HepG2 (cell line): ENCODE measurements at regions not wholly inside any gene's neighbourhood (a gene's known extent, or its start where the extent isn't known, plus 50 kb on each side); places are given as distances from the start of the nearest gene placed in this dataset.

ENCODE experiments used
- ATAC-seq: fragments of 200-7000 bp; cut with Tn5 transposase; 3 replicates; pipeline ENCODE4 v1.9.1; 2020; ENCODE audit warnings: mild to moderate bottlenecking, moderate library complexity
- BruUV-seq: library from RNA; stranded (reverse); fragments of 400-500 nt; replicated peaks from 2 replicates; lab custom pipeline; 2021; lab: Mats Ljungman, UMichigan
- CTCF ChIA-PET: fragments of 300-600 bp; formaldehyde crosslinking; extraction: SDS; loops from one replicate; lab custom pipeline; 2021; ENCODE audit warnings: low total read pairs, inconsistent platforms, low intra/inter-chr PET ratio; lab: Yijun Ruan, JAX
- POLR2A ChIA-PET: fragments of 350-600 bp; sonication (Branson Sonifier 250); formaldehyde crosslinking; loops from one replicate; lab custom pipeline; 2020; ENCODE audit warnings: antibody characterized with exemption, inconsistent platforms; lab: Yijun Ruan, JAX
- DNase-seq: peaks from one replicate; pipeline ENCODE4 v3.0.0-alpha.2; 2015; ENCODE audit warnings: low spot score
- FAIRE-seq: peaks from 3 replicates; lab custom pipeline; 2011; peaks lifted over from hg19 to GRCh38; lab: Jason Lieb, UNC
- H2AFZ ChIP-seq: one replicate; pipeline ENCODE4 v1.6.1; 2011; ENCODE audit warnings: low read length, inconsistent platforms
- H3K27ac ChIP-seq: fragments of 300-600 bp; 3 replicates; pipeline ENCODE4 v1.8.0; 2011; ENCODE audit warnings: mixed run types, mild to moderate bottlenecking, mixed read lengths, low read length, inconsistent platforms; ENCODE audit not compliant: insufficient read depth; ENCODE audit errors: extremely low read length
- H3K27me3 ChIP-seq, 2 experiments: fragments of 200-600 bp in 1 of 2; 2 replicates in 1 of 2; 3 replicates in 1 of 2; pipeline versions ENCODE4 v1.6.0 to v1.8.0; 2011; ENCODE audit warnings: low read length in 2 of 2, mild to moderate bottlenecking in 2 of 2, moderate library complexity in 2 of 2, inconsistent platforms in 1 of 2; ENCODE audit not compliant: insufficient read depth in 2 of 2, control insufficient read depth in 1 of 2
- H3K36me3 ChIP-seq, 2 experiments: fragments of 200-600 bp in 1 of 2; replicated peaks in 1 of 2; 2 replicates in 1 of 2; 3 replicates in 1 of 2; pipeline versions ENCODE4 v1.5.1 to v1.8.0; 2011; ENCODE audit warnings: low read length in 2 of 2, inconsistent platforms in 1 of 2; ENCODE audit not compliant: insufficient read depth in 2 of 2, control insufficient read depth in 1 of 2
- H3K4me1 ChIP-seq: 2 replicates; pipeline ENCODE4 v1.5.1; 2012; ENCODE audit warnings: low read length, inconsistent platforms; ENCODE audit not compliant: insufficient read depth
- H3K4me2 ChIP-seq: 2 replicates; pipeline ENCODE4 v1.6.0; 2011; ENCODE audit warnings: low read depth, low read length, inconsistent platforms
- H3K4me3 ChIP-seq, 3 experiments: fragments of 200-600 bp in 1 of 3; sonication (generic), shearing (Covaris generic) in 1 of 3; replicated peaks in 1 of 3; 2 replicates each; pipeline ENCODE4 v1.5.1; 2011 to 2016; ENCODE audit warnings: low read length in 3 of 3, inconsistent platforms in 2 of 3, low read depth in 2 of 3, mild to moderate bottlenecking in 2 of 3, control low read depth in 1 of 3, mixed read lengths in 1 of 3; ENCODE audit not compliant: insufficient read depth in 1 of 3
- H3K79me2 ChIP-seq: one replicate; pipeline ENCODE4 v1.6.1; 2011; ENCODE audit warnings: low read length, inconsistent platforms; ENCODE audit not compliant: insufficient read depth
- H3K9ac ChIP-seq: 2 replicates; pipeline ENCODE4 v1.6.0; 2011; ENCODE audit warnings: mild to moderate bottlenecking, low read depth, low read length, inconsistent platforms; ENCODE audit not compliant: insufficient read depth
- H3K9me3 ChIP-seq: 2 replicates; pipeline ENCODE4 v1.5.1; 2012; ENCODE audit warnings: mild to moderate bottlenecking, low read length
- H4K20me1 ChIP-seq: 2 replicates; pipeline ENCODE4 v1.6.0; 2011; ENCODE audit warnings: inconsistent platforms, mild to moderate bottlenecking, low read length, moderate library complexity; ENCODE audit not compliant: insufficient read depth
- ARHGAP35 ChIP-seq: sonication (generic); formaldehyde crosslinking; IDR thresholded peaks from 2 replicates; pipeline ENCODE4 v1.9.0; 2022; ENCODE audit warnings: mild to moderate bottlenecking, inconsistent platforms, moderate library complexity, missing genetic modification reagents, borderline replicate concordance
- FOSL1 ChIP-seq: sonication (generic); formaldehyde crosslinking; IDR thresholded peaks from 2 replicates; pipeline ENCODE4 v1.9.0; 2021; ENCODE audit warnings: missing genetic modification reagents, borderline replicate concordance
- GMEB1 ChIP-seq: sonication (generic); formaldehyde crosslinking; IDR thresholded peaks from 2 replicates; pipeline ENCODE4 v1.5.1; 2020; ENCODE audit warnings: missing genetic modification reagents, mild to moderate bottlenecking, borderline replicate concordance
- KDM5A ChIP-seq: fragments of 200-600 bp; sonication (generic); IDR thresholded peaks from 2 replicates; pipeline ENCODE4 v1.7.0; 2018; ENCODE audit warnings: antibody characterized with exemption, mild to moderate bottlenecking, low read length, borderline replicate concordance
- NFE2 ChIP-seq: sonication (generic); formaldehyde crosslinking; IDR thresholded peaks from 2 replicates; pipeline ENCODE4 v1.4.0; 2020; ENCODE audit warnings: missing genetic modification reagents
- TCF7L2 ChIP-seq: IDR thresholded peaks from 2 replicates; pipeline ENCODE4 v1.6.1; 2011; ENCODE audit warnings: mild to moderate bottlenecking, low read depth, low read length, moderate library complexity
- TEAD3 ChIP-seq: optimal IDR thresholded peaks from 2 replicates; pipeline ENCODE3; 2016; ENCODE audit warnings: borderline replicate concordance
- U2AF1 ChIP-seq: fragments of 200-400 bp; formaldehyde crosslinking; optimal IDR thresholded peaks from 2 replicates; pipeline ENCODE3; 2017; ENCODE audit warnings: mild to moderate bottlenecking, low read depth, low read length
- ZNF414 ChIP-seq: sonication (generic); formaldehyde crosslinking; IDR thresholded peaks from 2 replicates; pipeline ENCODE4 v1.5.0; 2020; ENCODE audit warnings: missing genetic modification reagents
- ZNF503 ChIP-seq: sonication (generic); formaldehyde crosslinking; IDR thresholded peaks from 2 replicates; pipeline ENCODE4 v1.4.0; 2020; ENCODE audit warnings: missing genetic modification reagents
- ZNF513 ChIP-seq: sonication (generic); formaldehyde crosslinking; conservative IDR thresholded peaks from 2 replicates; pipeline ENCODE4 v1.5.0; 2020; ENCODE audit warnings: missing genetic modification reagents
- ZNF687 ChIP-seq: sonication (generic); formaldehyde crosslinking; IDR thresholded peaks from 2 replicates; pipeline ENCODE4 v1.5.1; 2020; ENCODE audit warnings: mild to moderate bottlenecking, missing genetic modification reagents, moderate library complexity
- ZNF720 ChIP-seq: sonication (generic); formaldehyde crosslinking; IDR thresholded peaks from 2 replicates; pipeline ENCODE4 v1.4.0; 2020; ENCODE audit warnings: missing genetic modification reagents
- WGBS: methylation state at CpG from one replicate; pipeline ENCODE4 v1.1.6; 2017; ENCODE audit warnings: low lambda C conversion rate; 5-methylcytosine and 5-hydroxymethylcytosine counted together
- in situ Hi-C: cut with HindIII; loops from 2 replicates; pipeline ENCODE4 v1.10.0; 2017; ENCODE audit warnings: low pct_unique_long_range_greater_than_20kb; ENCODE audit not compliant: extremely low pct_ligation_motif_present
- intact Hi-C: fragments of 100-400 bp; cut with micrococcal nuclease; formaldehyde crosslinking; loops from one replicate; pipeline ENCODE4 v1.10.0; 2022; ENCODE audit not compliant: unreplicated experiment

GRCh38 chr16:9212621-9213020 lies 121.2 kb downstream of the HAPSTR1 start (continued):
- TF ChIP-seq ZNF687 (no peak), ZNF503 (no peak), ARHGAP35 (CRISPR knock-in tag) (no peak), U2AF1 (no peak), NFE2 (CRISPR knock-in tag) (no peak)
- TF ChIP-seq, all 625 proteins: peak for 0

- H3K27me3 ChIP-seq, result peaks cover 4 to 39% of the 10 kb centered on the region in 2 experiments; a peak in 4 of 5 replicates
- ATAC-seq, result no peak
- TF ChIP-seq FOSL1 (no peak), ZNF414 (CRISPR knock-in tag) (no peak), KDM5A (no peak), ZNF513 (no peak), GMEB1 (CRISPR knock-in tag) (no peak), TEAD3 (no peak), ZNF720 (CRISPR knock-in tag) (no peak), TCF7L2 (no peak)
Observed at GRCh38 chr16:9219813-9220212, 128.4 kb downstream of the HAPSTR1 start.

More at GRCh38 chr16:9219813-9220212, 128.4 kb downstream of the HAPSTR1 start:
- H3K4me1 ChIP-seq, result no peaks in the 10 kb centered on the region
- no peaks in the 10 kb centered on the region for H3K79me2 ChIP-seq
- H3K4me3 ChIP-seq, result no peak overlapping the region
- ChIA-PET CTCF (no interaction called here), POLR2A (no interaction called here)
- no peak overlapping the region for H3K27ac ChIP-seq
- no peak overlapping the region for H3K4me2 ChIP-seq
- no TSS peak for BruUV-seq
- DNase-seq (no peak), FAIRE-seq (no peak)
- WGBS, result under 1% methylated on average over 6 of the region's 6 CpGs
- H3K9me3 ChIP-seq, result no peaks in the 10 kb centered on the region
- in situ Hi-C loops, result no loop called here
- no peak overlapping the region for H2AFZ ChIP-seq
- no peaks in the 10 kb centered on the region for H3K36me3 ChIP-seq
- no peak overlapping the region for H3K9ac ChIP-seq
- intact Hi-C loops, result no loop called here
- H4K20me1 ChIP-seq, result no peaks in the 10 kb centered on the region; the same call in 1 of the 2 replicates
